GM12878 (cell line): ENCODE measurements at regions not wholly inside any gene's neighbourhood (a gene's known extent, or its start where the extent isn't known, plus 50 kb on each side); places are given as distances from the start of the nearest gene placed in this dataset.

Experiments used
- JUNB ChIP-seq: IDR thresholded peaks from 2 replicates; pipeline ENCODE4 v1.6.1; 2016; ENCODE audit warnings: antibody characterized with exemption, mild to moderate bottlenecking
- MEF2A ChIP-seq: IDR thresholded peaks from 2 replicates; pipeline ENCODE4 v1.6.1; 2011; ENCODE audit warnings: low read depth, mild to moderate bottlenecking, low read length, moderate library complexity; ENCODE audit not compliant: insufficient read depth
- POLR2A ChIP-seq: IDR thresholded peaks from 2 replicates; pipeline ENCODE4 v1.6.1; 2011; ENCODE audit warnings: low read depth, mild to moderate bottlenecking, low read length
- SMC3 ChIP-seq: IDR thresholded peaks from 2 replicates; pipeline ENCODE4 v1.6.1; 2011; ENCODE audit warnings: low read length, improper control_type of control experiment, borderline replicate concordance
- SREBF2 ChIP-seq: IDR thresholded peaks from 2 replicates; pipeline ENCODE4 v1.6.1; 2012; ENCODE audit warnings: mild to moderate bottlenecking, low read length
- YY1 ChIP-seq: IDR thresholded peaks from 2 replicates; pipeline ENCODE4 v1.6.1; 2011; ENCODE audit warnings: low read depth, mild to moderate bottlenecking, low read length
- ZNF217 ChIP-seq: fragments of 450-650 bp; IDR thresholded peaks from 2 replicates; pipeline ENCODE4 v1.6.1; 2017; ENCODE audit warnings: antibody characterized with exemption, mild to moderate bottlenecking
- TF ChIP-seq, protein P1 (sequence below): IDR thresholded peaks from 2 replicates; pipeline ENCODE4 v1.6.1; 2011; ENCODE audit warnings: low read depth, mild to moderate bottlenecking, low read length, moderate library complexity, borderline replicate concordance; ENCODE audit errors: extremely low read depth
- TF ChIP-seq, protein P2 (sequence below): IDR thresholded peaks from 2 replicates; pipeline ENCODE4 v1.6.1; 2011; ENCODE audit warnings: low read depth, low read length, improper control_type of control experiment, borderline replicate concordance

DNA sequence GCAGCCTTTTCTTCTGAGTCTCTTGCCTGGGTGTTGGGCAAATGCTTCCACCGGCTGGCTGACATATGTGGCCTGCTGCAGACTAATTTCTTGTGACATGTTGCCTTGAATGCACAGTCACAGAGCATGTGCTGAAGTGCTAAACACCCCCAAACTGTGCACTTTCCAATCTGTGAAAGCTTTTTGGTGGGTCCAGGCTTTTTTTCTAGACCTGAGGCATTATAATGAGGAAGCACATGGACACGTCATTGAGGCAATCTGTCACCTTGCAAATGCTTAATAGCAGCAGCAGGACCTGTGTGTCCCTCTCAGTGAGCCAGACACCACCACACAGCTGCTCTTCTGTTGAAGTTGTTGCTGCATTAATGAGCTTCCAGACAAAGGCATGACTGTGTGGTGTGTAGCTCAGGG, 274.7 kb downstream of the ELAVL2 start:
- TF ChIP-seq MEF2A = no peak
- no peak for TF ChIP-seq POLR2A
- TF ChIP-seq SMC3 = no peak
- TF ChIP-seq JUNB = no peak
- TF ChIP-seq, protein P1, sequence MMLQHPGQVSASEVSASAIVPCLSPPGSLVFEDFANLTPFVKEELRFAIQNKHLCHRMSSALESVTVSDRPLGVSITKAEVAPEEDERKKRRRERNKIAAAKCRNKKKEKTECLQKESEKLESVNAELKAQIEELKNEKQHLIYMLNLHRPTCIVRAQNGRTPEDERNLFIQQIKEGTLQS = no peak
- TF ChIP-seq YY1 = no peak
- TF ChIP-seq, protein P2, sequence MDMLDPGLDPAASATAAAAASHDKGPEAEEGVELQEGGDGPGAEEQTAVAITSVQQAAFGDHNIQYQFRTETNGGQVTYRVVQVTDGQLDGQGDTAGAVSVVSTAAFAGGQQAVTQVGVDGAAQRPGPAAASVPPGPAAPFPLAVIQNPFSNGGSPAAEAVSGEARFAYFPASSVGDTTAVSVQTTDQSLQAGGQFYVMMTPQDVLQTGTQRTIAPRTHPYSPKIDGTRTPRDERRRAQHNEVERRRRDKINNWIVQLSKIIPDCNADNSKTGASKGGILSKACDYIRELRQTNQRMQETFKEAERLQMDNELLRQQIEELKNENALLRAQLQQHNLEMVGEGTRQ = no peak
- TF ChIP-seq ZNF217 = no peak
- TF ChIP-seq SREBF2 = no peak
